Spleen (tissue), 7 donors: ENCODE measurements at regions not wholly inside any gene's neighbourhood (a gene's known extent, or its start where the extent isn't known, plus 50 kb on each side); places are given as distances from the start of the nearest gene placed in this dataset.

Experiments
- CTCF ChIP-seq, 11 experiments: fragments of 200-600 bp in 7 of 11; fragments of 450-650 bp in 4 of 11; sonication (generic) in 4 of 11; IDR thresholded peaks in 8 of 11; conservative IDR thresholded peaks in 3 of 11; 1 replicate in 7 of 11; 2 replicates in 4 of 11; pipeline versions ENCODE4 v1.4.0 to v1.8.0; 2016 to 2021; ENCODE audit warnings: antibody characterized with exemption in 11 of 11, inconsistent platforms in 4 of 11, mild to moderate bottlenecking in 1 of 11
- POLR2A ChIP-seq, 3 donors: fragments of 450-650 bp; IDR thresholded peaks; one replicate each; pipeline ENCODE4 v1.5.1; 2017; ENCODE audit warnings: antibody characterized with exemption in 3 of 3, mild to moderate bottlenecking in 1 of 3
- POLR2AphosphoS5 ChIP-seq, 3 donors: sonication (generic); formaldehyde crosslinking; IDR thresholded peaks; one replicate each; pipeline ENCODE4 v1.5.1; 2017; ENCODE audit warnings: antibody characterized with exemption in 3 of 3
- donor health status: DM: no; HTN: no; CAD: no; lungs with moderate emphysema.
- donor health status: DM: no; HTN: no; CAD: no.
- donor health status: DM: no; HTN: no; CAD: no.

GRCh38 chr3:13972679-13973379, 93.0 kb upstream of the WNT7A start:
- TF ChIP-seq POLR2A (IDR thresholded peaks at IDR 0.05) (no peak), CTCF (IDR thresholded peaks at IDR 0.05 in 8 of 11, conservative IDR thresholded peaks at IDR 0.05 in 3 of 11) (no peak), POLR2AphosphoS5 (IDR thresholded peaks at IDR 0.05) (no peak)
